Ovary (tissue), 7 donors: ENCODE measurements at regions not wholly inside any gene's neighbourhood (a gene's known extent, or its start where the extent isn't known, plus 50 kb on each side); places are given as distances from the start of the nearest gene placed in this dataset.

Experiments
- DNase-seq, 5 donors: peaks; one replicate each; pipeline ENCODE4 v3.0.0-alpha.2; 2019 to 2020
- H3K27ac ChIP-seq, 2 donors: fragments of 200-600 bp; one replicate each; pipeline versions ENCODE4 v1.5.1 to v1.8.0; 2019 to 2022
- H3K27me3 ChIP-seq: fragments of 200-600 bp; one replicate; pipeline ENCODE4 v1.8.0; 2022
- H3K36me3 ChIP-seq: fragments of 200-600 bp; sonication (generic); one replicate; pipeline ENCODE4 v1.5.1; 2019
- H3K4me1 ChIP-seq: one replicate; pipeline ENCODE4 v1.8.1; 2013; ENCODE audit warnings: mild to moderate bottlenecking, moderate library complexity; ENCODE audit not compliant: insufficient read depth
- H3K4me3 ChIP-seq: fragments of 200-600 bp; sonication (generic); one replicate; pipeline ENCODE4 v1.5.1; 2017
- H3K9me3 ChIP-seq, 2 donors: fragments of 200-600 bp in 1 of 2; sonication (generic) in 1 of 2; one replicate each; pipeline versions ENCODE4 v1.5.1 to v1.8.1; 2013 to 2019; ENCODE audit warnings: mild to moderate bottlenecking in 1 of 2, moderate library complexity in 1 of 2
- CTCF ChIP-seq, 3 donors: fragments of 450-650 bp in 2 of 3; fragments of 200-600 bp in 1 of 3; IDR thresholded peaks; one replicate each; pipeline versions ENCODE4 v1.5.1 to v1.8.0; 2016 to 2022; ENCODE audit warnings: antibody characterized with exemption in 3 of 3, mild to moderate bottlenecking in 1 of 3
- EP300 ChIP-seq: sonication (generic); formaldehyde crosslinking; IDR thresholded peaks from one replicate; pipeline ENCODE4 v1.6.1; 2017; ENCODE audit warnings: antibody characterized with exemption
- POLR2A ChIP-seq: fragments of 450-650 bp; IDR thresholded peaks from one replicate; pipeline ENCODE4 v1.6.1; 2017; ENCODE audit warnings: antibody characterized with exemption, mild to moderate bottlenecking, moderate library complexity
- WGBS, 3 donors: extraction: QIAGEN DNeasy Blood & Tissue Kit in 1 of 3; methylation state at CpG; one replicate each; pipeline versions ENCODE4 v1.1.5 to v1.1.7; 2013 to 2017; 5-methylcytosine and 5-hydroxymethylcytosine counted together
- intact Hi-C, 4 donors: fragments of 100-400 bp; cut with DNase I; formaldehyde crosslinking; loops; one replicate each; pipeline versions ENCODE4 v1.11.0 to v1.15.1; 2022 to 2023
- donor health status: DM: no; HTN: no; CAD: no; lungs with moderate emphysema.
- donor health status: DM: no; HTN: no; CAD: no.
- donor health status: Bipolar disorder and iron deficiency.
- donor health status: DM: no; HTN: no; CAD: no.
- donor health status: DM: yes; HTN: yes; CAD: no.

DNA sequence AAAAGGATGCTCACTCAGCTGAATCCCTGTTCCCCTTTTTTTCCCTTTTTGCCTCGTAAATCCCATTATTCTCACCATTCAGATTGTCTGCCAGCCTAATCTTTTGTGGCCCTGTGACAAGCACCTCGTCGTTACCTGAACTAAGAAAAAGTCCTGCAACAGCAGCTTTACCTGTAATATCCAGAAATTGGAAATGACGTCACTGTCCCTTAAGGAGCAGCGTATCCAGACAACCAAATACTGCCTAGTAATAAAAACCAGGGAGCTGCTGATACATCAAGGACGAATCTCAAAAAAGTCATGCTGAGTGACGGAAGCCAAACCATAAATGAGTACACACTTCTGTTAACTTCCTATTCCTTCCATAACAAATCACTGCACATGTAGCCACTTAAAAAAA, 694.9 kb downstream of the GALR1 start:
- intact Hi-C loops: no loop called here

GRCh38 chr18:77948567-77948966, 698.9 kb downstream of the GALR1 start:
- H3K36me3 ChIP-seq: no peaks in the 10 kb centered on the region
- H3K27ac ChIP-seq: no peak overlapping the region
- WGBS, 3 donors: 27 to 47% (median 42%) methylated on average over 2 of the region's 2 CpGs
- H3K27me3 ChIP-seq: no peaks in the 10 kb centered on the region
- intact Hi-C loops: no loop called here
- no peak for DNase-seq
- TF ChIP-seq CTCF (IDR thresholded peaks at IDR 0.05): no peak
- no peaks in the 10 kb centered on the region for H3K9me3 ChIP-seq
- no peak overlapping the region for H3K4me3 ChIP-seq
- H3K4me1 ChIP-seq: no peaks in the 10 kb centered on the region

More for the DNA sequence above, 694.9 kb downstream of the GALR1 start:
- Histone ChIP-seq H3K27ac (no peak overlapping the region), H3K4me3 (no peak overlapping the region), H3K27me3 (no peaks in the 10 kb centered on the region), H3K36me3 (no peaks in the 10 kb centered on the region), H3K9me3 (no peaks in the 10 kb centered on the region), H3K4me1 (no peaks in the 10 kb centered on the region)
- WGBS, 3 donors: 74 to 84% (median 80%) methylated on average over 7 of the region's 7 CpGs
- TF ChIP-seq EP300: no peak
- TF ChIP-seq CTCF (IDR thresholded peaks at IDR 0.05): no peak
- no peak for TF ChIP-seq POLR2A
- DNase-seq: no peak

DNA sequence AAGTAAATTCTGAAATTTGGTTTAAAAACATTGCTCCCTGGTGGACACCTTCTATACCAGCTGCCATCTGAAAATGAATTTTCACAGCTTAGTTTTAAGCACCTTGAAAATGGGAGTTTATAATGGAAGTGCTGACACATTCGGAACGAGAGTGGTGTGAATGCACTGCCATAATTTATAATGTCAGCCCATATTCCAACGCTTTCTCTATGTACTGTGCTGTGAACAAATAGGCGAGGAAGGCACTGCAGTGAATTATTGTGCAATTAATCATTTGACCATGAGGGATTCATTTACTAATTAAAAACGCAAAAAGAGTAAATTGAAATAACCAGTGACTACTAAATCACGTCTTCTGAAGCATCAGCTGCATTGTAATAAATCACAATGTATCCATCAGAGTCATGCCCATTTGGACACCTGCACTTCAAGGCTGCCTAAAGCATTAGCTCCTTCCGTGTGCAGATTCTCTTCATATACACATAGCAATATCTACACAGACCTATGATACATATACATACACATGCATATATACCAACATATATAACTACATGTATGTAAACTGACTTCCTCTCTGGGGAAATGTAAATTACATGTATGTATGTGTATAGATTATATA, 699.8 kb downstream of the GALR1 start:
- WGBS, 3 donors: 21 to 27% (median 22%) methylated on average over 7 of the region's 7 CpGs
- intact Hi-C loops: no loop called here
- Histone ChIP-seq H3K27me3 (no peaks in the 10 kb centered on the region), H3K4me1 (no peaks in the 10 kb centered on the region), H3K36me3 (no peaks in the 10 kb centered on the region), H3K9me3 (no peaks in the 10 kb centered on the region), H3K27ac (no peak overlapping the region), H3K4me3 (no peak overlapping the region)
- TF ChIP-seq CTCF (IDR thresholded peaks at IDR 0.05) (no peak), POLR2A (no peak), EP300 (no peak)
- no peak for DNase-seq

GRCh38 chr18:77959248-77959647, 709.6 kb downstream of the GALR1 start:
- intact Hi-C loops: no loop called here
- DNase-seq: no peak
- no peaks in the 10 kb centered on the region for H3K4me1 ChIP-seq
- 66 to 82% (median 70%) methylated on average over 1 of the region's 1 CpG for WGBS, 3 donors
- no peaks in the 10 kb centered on the region for H3K36me3 ChIP-seq
- H3K9me3 ChIP-seq: no peaks in the 10 kb centered on the region
- no peak for TF ChIP-seq EP300
- no peak for TF ChIP-seq POLR2A
- no peak for TF ChIP-seq CTCF (IDR thresholded peaks at IDR 0.05)
- no peak overlapping the region for H3K4me3 ChIP-seq
- no peaks in the 10 kb centered on the region for H3K27me3 ChIP-seq
- H3K27ac ChIP-seq: no peak overlapping the region
